ENCODE measurements at regions not wholly inside any gene's neighbourhood (a gene's known extent, or its start where the extent isn't known, plus 50 kb on each side); places are given as distances from the start of the nearest gene placed in this dataset.
"Not testable (repeated sequence)": the region's sequence is repeated elsewhere in the genome, so short reads cannot be mapped to it uniquely, and the experiment has no call there.

DNA sequence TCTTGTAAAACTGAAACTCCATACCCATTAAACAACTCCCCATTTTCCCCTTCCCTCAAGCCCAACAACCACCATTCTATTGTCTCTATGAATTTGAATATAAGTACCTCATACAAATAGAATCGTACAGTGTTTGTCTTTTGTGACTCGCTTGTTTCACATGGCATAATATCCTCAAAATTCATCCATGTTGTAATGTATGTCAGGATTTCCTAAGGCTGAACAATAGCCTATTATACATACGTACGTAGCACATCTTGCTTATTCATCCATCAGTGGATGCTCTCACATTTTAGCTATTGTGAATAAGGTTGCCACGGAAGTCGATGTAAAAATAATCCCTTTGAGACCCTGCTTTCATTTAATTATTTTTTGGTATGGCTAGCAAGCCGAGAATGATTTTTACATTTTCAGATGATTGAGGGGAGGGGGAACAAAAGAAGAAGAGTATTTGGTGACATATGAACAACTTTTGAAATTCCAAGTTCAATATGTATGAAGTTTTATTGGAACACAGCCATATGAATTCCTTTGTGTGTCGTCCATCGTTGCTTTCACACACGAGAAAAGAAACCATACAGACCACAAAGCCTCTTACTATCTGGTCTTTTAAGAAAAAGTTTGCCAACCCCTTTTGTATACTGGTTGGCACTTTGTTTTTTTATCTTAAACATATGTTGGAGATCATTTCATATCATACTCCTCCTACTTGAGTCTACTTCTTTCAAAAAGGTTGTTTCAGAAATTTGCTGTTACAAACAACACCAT, 371.2 kb downstream of the NPIPA8 start:
- Mint-ChIP-seq H3K27me3 (peaks cover 5% of the 10 kb centered on the region), H3K4me3 (no peak overlapping the region), H3K9me3 (peaks cover 8% of the 10 kb centered on the region), H3K4me1 (no peaks in the 10 kb centered on the region), H3K27ac (no peak overlapping the region), H3K36me3 (ENCODE audit: low read depth) (no peaks in the 10 kb centered on the region)
- no peak for ATAC-seq (replicated peaks)

DNA sequence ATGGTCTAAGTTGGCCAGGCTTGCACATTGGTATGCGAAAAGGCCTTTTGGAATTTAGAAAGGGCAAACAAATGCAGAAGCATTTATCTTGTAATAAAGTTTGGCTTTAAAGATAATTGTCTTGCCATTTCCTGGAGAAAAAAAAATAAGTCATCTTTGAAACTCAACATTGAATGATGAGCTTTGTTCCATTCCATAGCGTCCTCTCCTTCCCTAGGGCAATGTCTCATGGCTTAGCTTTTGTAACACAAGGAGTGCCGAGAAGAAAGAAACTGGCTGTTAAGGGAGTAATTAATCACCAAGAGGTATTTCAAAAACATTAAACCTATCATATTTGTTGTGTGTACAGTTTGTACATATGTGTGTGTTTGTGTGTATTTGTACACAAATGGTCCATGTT, 372.3 kb downstream of the NPIPA8 start:
- no peaks in the 10 kb centered on the region for H3K4me1 Mint-ChIP-seq
- H3K9me3 Mint-ChIP-seq = peaks cover 8% of the 10 kb centered on the region
- H3K4me3 Mint-ChIP-seq = no peak overlapping the region
- no peaks in the 10 kb centered on the region for H3K36me3 Mint-ChIP-seq (ENCODE audit: low read depth)
- H3K27ac Mint-ChIP-seq = no peak overlapping the region
- peaks cover 3% of the 10 kb centered on the region for H3K27me3 Mint-ChIP-seq
- ATAC-seq (replicated peaks) = no peak

DNA sequence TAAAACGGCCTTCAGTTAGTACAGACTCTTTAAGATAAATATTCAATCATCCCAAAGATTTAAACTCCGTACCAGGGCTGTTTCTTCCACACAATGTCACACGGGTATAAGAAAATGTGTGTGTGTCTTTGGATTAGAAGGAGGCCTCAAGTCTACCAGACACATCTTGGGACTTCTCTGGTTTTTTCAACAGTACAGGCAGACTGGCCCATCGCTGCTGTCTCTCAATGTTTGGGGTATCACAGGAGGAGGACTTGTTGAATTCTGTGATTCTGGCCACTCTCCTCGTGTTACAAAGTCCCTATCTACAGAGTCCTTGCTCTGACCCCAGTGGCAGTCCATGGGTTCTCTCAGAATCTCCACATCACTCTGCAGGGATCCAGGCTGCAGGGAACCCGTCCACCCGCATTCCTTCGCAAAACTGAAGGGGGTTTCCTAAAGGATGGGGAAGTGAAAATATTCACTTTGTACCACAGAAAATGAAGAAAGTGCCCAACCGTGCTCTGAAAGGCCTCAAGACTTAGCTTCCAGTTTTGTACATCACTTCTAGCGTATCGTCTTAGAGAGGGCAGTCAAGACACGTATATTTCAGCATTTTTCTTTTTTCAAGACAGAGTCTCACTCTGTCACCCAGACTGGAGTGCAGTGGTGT, 373.2 kb downstream of the NPIPA8 start:
- Mint-ChIP-seq H3K27me3 (peaks cover 5% of the 10 kb centered on the region), H3K4me1 (no peaks in the 10 kb centered on the region), H3K36me3 (ENCODE audit: low read depth) (no peaks in the 10 kb centered on the region), H3K4me3 (no peak overlapping the region), H3K9me3 (peaks cover 8% of the 10 kb centered on the region), H3K27ac (no peak overlapping the region)
- no peak for ATAC-seq (replicated peaks)

DNA sequence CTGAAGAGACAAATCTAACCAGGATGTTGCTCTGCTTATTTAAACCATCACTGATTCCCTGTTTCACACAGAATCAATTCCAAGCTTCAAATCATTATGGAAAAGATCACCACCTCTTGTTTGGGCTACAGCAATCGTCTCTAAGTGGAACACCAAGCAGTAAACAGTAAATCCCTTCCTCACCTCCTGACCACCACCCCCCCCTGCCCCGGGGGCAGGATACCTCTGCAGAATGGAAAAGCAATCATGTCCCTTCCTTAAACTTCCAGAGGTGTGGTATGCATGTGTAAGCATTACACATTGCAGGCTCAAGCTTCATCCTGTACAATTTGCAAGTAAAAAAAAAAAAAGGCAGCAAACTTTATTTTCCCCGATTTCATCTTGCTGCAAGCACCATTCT, 373.8 kb downstream of the NPIPA8 start:
- Mint-ChIP-seq H3K27me3 (peaks cover 3% of the 10 kb centered on the region), H3K9me3 (peaks cover 8% of the 10 kb centered on the region), H3K4me3 (no peak overlapping the region), H3K27ac (no peak overlapping the region), H3K36me3 (ENCODE audit: low read depth) (no peaks in the 10 kb centered on the region), H3K4me1 (no peaks in the 10 kb centered on the region)
- no peak for ATAC-seq (replicated peaks)

DNA sequence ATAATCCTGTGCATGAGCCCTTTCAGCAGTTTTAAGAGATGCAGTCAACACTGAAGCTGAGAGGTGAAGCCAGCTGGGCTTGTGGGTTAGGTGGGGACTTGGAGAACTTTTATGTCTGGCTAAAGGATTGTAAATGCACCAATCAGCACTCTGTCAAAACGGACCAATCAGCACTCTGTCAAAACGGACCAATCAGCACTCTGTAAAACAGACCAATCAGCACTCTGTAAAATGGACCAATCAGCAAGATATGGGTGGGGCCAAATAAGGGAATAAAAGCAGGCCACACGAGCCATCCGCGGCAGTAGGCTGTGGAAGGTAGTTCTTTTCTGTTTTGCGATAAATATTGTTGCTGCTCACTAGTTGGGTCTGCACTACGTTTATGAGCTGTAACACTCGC, 374.7 kb downstream of the NPIPA8 start:
- H3K4me3 Mint-ChIP-seq; ATAC-seq (replicated peaks); H3K9me3 Mint-ChIP-seq; H3K36me3 Mint-ChIP-seq (ENCODE audit: low read depth); H3K27me3 Mint-ChIP-seq; H3K4me1 Mint-ChIP-seq; H3K27ac Mint-ChIP-seq: not testable (repeated sequence)

DNA sequence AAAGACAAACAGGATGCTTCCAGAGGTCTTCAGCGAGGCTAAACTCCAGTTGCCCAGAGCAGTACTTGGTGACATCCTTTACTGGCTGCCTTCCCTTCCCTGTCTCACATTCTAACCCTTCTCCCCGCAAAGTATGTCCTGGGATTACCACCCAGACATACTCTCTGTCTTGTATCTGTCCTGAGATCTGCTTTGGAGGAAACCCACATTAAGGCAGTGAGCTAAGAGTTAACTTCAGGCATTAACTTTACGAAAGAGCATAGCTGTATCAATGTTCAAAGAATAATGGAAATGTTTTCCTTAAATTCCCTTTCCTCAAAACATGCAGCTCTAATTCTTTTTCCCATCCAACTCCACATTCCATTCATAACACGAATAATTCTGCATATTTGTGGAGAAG, 385.2 kb downstream of the NPIPA8 start:
- H3K9me3 Mint-ChIP-seq = no peaks in the 10 kb centered on the region
- H3K27me3 Mint-ChIP-seq = peaks cover 37% of the 10 kb centered on the region
- H3K27ac Mint-ChIP-seq = no peak overlapping the region
- no peaks in the 10 kb centered on the region for H3K4me1 Mint-ChIP-seq
- H3K36me3 Mint-ChIP-seq (ENCODE audit: low read depth) = no peaks in the 10 kb centered on the region
- no peak overlapping the region for H3K4me3 Mint-ChIP-seq
- ATAC-seq (replicated peaks) = no peak

DNA sequence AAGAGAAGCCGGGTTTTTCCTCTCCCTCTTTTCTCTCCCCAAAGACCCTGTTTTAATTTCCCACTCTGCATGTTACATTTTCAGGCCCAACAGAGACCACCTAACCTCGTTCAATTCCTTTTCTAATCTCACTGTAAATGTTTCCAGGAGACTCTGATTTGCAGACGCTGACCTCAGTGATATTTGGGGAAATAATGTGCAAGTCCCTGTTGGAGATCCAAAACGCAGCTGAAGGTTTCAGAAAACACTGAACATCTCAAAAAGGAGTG, 386.6 kb downstream of the NPIPA8 start:
- Mint-ChIP-seq H3K36me3 (ENCODE audit: low read depth) (no peaks in the 10 kb centered on the region), H3K9me3 (no peaks in the 10 kb centered on the region), H3K4me3 (no peak overlapping the region), H3K4me1 (no peaks in the 10 kb centered on the region), H3K27me3 (peaks cover 49% of the 10 kb centered on the region), H3K27ac (no peak overlapping the region)
- ATAC-seq (replicated peaks) = no peak

DNA sequence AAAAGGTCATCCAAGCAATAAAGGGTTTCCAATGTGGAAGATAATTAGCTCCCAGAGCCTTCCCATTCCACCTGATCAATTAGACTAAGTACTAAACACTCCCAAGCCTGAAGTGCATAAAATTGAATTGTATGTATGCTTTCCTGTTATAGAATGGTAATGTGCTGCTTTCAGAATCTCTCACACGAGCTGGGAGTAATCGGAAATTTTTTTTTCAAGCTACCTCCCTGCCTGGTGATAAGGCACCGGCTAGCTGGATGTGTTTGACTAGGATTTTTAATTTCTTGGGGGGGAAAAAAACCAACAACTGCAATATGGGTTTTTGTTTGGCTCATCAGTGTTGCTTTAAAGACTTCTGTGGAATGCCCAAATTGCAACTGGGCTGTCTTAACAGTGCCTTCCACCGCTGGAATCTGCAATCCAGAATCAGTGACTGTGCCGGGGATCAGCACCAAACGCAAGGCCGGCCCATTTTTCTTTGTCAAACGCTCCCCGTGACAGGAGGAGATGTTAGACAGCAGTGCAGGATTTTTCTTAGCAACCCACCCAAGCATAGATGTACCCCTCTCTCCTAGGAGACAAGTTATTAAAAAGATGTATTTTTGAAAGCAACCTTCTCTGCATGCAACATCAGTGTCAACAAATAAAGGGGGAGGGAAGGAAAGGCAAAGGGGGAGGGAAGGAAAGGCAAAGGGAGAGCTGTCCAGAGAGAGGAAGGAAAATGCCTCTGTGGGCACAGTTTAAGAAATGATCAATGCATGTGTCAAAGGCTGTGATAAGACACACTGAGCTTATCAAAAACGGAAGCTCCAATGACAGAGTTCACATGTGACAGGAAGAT, 387.2 kb downstream of the NPIPA8 start:
- H3K4me3 Mint-ChIP-seq = no peak overlapping the region
- H3K4me1 Mint-ChIP-seq = no peaks in the 10 kb centered on the region
- H3K36me3 Mint-ChIP-seq (ENCODE audit: low read depth) = no peaks in the 10 kb centered on the region
- no peak overlapping the region for H3K27ac Mint-ChIP-seq
- no peaks in the 10 kb centered on the region for H3K9me3 Mint-ChIP-seq
- peaks cover 49% of the 10 kb centered on the region for H3K27me3 Mint-ChIP-seq
- no peak for ATAC-seq (replicated peaks)

DNA sequence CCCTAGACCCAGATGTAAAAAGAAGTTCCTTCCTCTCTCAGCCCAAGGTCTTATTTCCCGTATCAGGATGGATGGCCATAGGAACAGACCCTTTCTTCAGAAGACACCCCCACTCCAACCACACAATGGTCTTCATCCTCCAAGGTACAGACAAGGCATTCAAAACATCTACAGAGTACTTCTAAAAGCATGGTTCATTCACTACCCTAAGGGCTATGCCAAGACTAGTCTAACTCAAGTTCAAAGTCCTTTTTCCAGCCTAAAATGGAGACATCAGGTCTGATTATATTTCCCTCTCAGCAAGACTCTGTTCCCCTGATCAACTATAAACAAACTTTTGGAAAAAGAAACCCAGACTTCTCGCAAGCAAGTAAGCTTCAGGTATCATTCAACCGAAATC, 388.9 kb downstream of the NPIPA8 start:
- Mint-ChIP-seq H3K9me3 (no peaks in the 10 kb centered on the region), H3K4me1 (no peaks in the 10 kb centered on the region), H3K36me3 (ENCODE audit: low read depth) (no peaks in the 10 kb centered on the region), H3K27me3 (peaks cover 54% of the 10 kb centered on the region), H3K27ac (no peak overlapping the region), H3K4me3 (no peak overlapping the region)
- ATAC-seq (replicated peaks) = no peak

DNA sequence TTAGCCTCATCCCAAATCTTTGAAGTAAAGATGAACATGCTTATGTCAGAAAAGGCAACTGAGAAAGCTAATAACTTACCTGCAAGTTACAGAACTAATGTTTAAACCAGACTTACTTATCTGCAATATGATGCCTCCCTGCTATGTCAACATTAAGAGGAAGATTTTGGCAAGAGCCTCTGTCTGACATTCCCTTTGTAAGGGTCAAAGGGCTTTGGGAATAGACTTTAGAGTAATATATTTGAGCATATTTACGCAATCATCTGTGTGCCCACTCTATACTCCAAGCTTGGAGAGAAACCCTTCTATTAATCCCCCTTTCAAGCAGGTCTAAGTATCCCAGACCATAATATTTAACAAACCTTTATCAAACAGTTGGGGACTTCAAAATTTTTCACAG, 389.4 kb downstream of the NPIPA8 start:
- Mint-ChIP-seq H3K4me3 (no peak overlapping the region), H3K27ac (no peak overlapping the region), H3K36me3 (ENCODE audit: low read depth) (no peaks in the 10 kb centered on the region), H3K9me3 (no peaks in the 10 kb centered on the region), H3K27me3 (peaks cover 53% of the 10 kb centered on the region), H3K4me1 (no peaks in the 10 kb centered on the region)
- no peak for ATAC-seq (replicated peaks)

DNA sequence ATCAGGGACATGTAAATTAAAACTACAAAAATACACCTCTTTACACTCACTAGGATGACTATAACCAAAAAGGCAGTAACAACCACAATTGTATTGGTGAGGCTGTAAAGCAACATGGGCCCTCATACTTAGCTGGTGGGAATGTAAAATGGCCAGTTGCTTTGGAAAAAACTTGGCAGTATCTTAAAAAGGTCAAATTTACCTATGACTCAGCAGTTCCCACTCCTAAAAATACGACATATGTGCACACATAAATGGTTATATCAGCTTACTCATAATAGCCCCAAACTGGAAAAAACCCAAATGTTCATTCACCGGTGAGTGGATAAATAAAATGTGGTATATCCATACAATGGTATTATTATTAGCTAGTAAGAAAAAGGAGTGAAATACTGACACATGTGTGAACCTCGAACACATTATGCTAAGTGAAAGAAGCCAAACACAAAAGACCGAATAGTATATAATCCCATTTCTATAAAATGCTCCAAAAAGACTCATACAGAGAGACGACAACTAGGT, 391.4 kb downstream of the NPIPA8 start:
- no peak overlapping the region for H3K4me3 Mint-ChIP-seq
- H3K27me3 Mint-ChIP-seq = peaks cover 39% of the 10 kb centered on the region
- H3K27ac Mint-ChIP-seq = no peak overlapping the region
- H3K36me3 Mint-ChIP-seq (ENCODE audit: low read depth) = no peaks in the 10 kb centered on the region
- no peak for ATAC-seq (replicated peaks)
- H3K9me3 Mint-ChIP-seq = no peaks in the 10 kb centered on the region
- H3K4me1 Mint-ChIP-seq = no peaks in the 10 kb centered on the region

DNA sequence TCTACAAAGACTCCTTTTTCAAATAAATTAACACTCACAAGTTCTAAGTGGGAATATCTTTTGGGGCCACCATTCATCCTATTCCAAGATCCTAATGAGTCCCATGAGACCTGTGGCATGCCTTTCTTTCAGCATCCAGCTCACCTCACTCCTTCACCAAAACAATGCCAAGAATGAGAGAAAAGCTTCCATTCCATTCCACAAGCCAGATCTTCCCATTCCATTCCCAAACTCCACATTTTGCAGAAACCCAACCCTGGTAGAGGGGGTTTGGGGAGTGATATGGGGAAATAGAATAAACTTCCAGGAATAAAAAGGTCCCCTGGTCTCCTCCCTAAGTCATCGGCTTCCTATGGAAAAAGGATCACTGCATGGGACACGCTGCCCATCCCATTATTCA, 392.2 kb downstream of the NPIPA8 start:
- Mint-ChIP-seq H3K4me1 (no peaks in the 10 kb centered on the region), H3K9me3 (no peaks in the 10 kb centered on the region), H3K36me3 (ENCODE audit: low read depth) (no peaks in the 10 kb centered on the region), H3K4me3 (no peak overlapping the region), H3K27ac (no peak overlapping the region), H3K27me3 (peaks cover 35% of the 10 kb centered on the region)
- no peak for ATAC-seq (replicated peaks)

DNA sequence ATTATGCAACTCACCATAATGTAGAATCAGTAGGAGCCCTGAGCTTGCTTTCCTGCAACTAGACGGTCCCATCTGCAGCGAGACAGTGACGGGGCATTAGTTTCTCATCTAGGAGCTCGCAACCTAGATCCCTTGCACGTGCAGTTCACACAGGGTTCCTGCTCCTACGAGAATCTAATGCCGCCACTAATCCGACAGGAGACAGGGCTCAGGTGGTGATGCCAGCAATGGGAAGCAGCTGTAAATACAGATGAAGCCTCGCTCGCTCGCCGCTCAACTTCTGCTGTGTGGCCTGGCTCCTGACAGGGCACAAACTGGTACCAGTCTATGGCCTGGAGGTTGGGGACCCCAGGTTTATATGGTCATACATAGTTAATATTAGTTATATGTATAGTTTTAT, 394.5 kb downstream of the NPIPA8 start:
- Mint-ChIP-seq H3K4me3 (no peak overlapping the region), H3K27me3 (peaks cover 26% of the 10 kb centered on the region), H3K4me1 (no peaks in the 10 kb centered on the region), H3K36me3 (ENCODE audit: low read depth) (no peaks in the 10 kb centered on the region), H3K9me3 (no peaks in the 10 kb centered on the region), H3K27ac (no peak overlapping the region)
- no peak for ATAC-seq (replicated peaks)

DNA sequence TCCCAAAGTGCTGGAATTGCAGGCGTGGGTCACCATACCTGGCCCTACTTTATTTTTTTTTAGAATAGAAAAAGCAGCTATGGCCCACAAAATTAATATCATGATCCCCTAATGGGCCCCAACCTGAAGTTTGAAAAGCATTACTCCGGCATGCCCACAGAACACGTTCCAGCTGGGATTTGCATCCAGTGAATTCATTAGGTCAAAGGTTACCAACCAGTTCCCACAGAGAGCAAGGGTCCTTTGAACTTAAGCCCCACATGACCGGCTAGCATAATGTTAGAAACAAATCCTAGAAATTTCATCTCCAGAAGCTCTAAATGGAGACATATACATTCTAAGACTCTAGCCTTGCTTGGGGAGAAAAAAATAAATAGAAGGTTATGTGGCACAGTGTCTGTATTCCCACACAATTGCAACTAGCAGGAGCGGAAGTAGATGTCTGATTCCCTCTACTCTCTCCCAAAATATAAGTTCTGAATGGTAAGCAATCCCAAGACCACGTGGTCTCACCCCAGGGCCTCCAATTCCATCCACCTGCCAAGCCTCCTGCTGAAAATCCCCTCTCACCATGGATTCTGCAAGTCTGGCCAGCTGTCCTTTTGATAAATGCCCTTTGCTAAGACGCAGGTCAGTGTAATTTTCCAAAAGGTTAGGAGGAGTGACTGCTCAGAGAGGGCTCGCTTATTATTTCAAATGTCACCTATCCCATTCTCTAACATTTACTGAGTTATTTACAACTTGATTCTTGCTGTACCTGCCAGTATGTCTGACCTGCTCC, 395.8 kb downstream of the NPIPA8 start:
- no peak overlapping the region for H3K4me3 Mint-ChIP-seq
- no peaks in the 10 kb centered on the region for H3K4me1 Mint-ChIP-seq
- peaks cover 20% of the 10 kb centered on the region for H3K27me3 Mint-ChIP-seq
- no peak overlapping the region for H3K27ac Mint-ChIP-seq
- H3K36me3 Mint-ChIP-seq (ENCODE audit: low read depth) = no peaks in the 10 kb centered on the region
- no peaks in the 10 kb centered on the region for H3K9me3 Mint-ChIP-seq
- no peak for ATAC-seq (replicated peaks)

Data from activated T-helper 17 cell treated with anti-CD3 and anti-CD28 coated beads, Interleukin-2, amount 50 U/mL, for 72 hours (primary cell).